ENCODE measurements at regions not wholly inside any gene's neighbourhood (a gene's known extent, or its start where the extent isn't known, plus 50 kb on each side); places are given as distances from the start of the nearest gene placed in this dataset.
"Not testable (repeated sequence)": the region's sequence is repeated elsewhere in the genome, so short reads cannot be mapped to it uniquely, and the experiment has no call there.

GRCh38 chr12:30301291-30301690 lies 394.4 kb downstream of the IPO8 start:
- TF ChIP-seq CTCF (IDR thresholded peaks at IDR 0.05; ENCODE audit: insufficient read depth, low read length, severe bottlenecking), result no peak
- H3K36me3 ChIP-seq (ENCODE audit: control insufficient read depth, insufficient read depth, low read length), result no peaks in the 10 kb centered on the region
- no peak overlapping the region for H3K4me3 ChIP-seq (ENCODE audit: low read depth, low read length)
- H3K27me3 ChIP-seq (ENCODE audit: control insufficient read depth, insufficient read depth, low read length), result no peaks in the 10 kb centered on the region
- DNase-seq (ENCODE audit: low read depth) (no peak), FAIRE-seq (no peak)

- no peak for FAIRE-seq
- no peak for TF ChIP-seq CTCF (IDR thresholded peaks at IDR 0.05; ENCODE audit: insufficient read depth, low read length, severe bottlenecking)
- Histone ChIP-seq H3K4me3 (ENCODE audit: low read depth, low read length) (no peak overlapping the region), H3K36me3 (ENCODE audit: control insufficient read depth, insufficient read depth, low read length) (no peaks in the 10 kb centered on the region), H3K27me3 (ENCODE audit: control insufficient read depth, insufficient read depth, low read length) (no peaks in the 10 kb centered on the region)
- no peak for DNase-seq (ENCODE audit: low read depth)
Measured at GRCh38 chr12:30296486-30296885, 399.2 kb downstream of the IPO8 start.

GRCh38 chr12:30286345-30286926 lies 409.2 kb downstream of the IPO8 start:
- peak; percentile 33 for TF ChIP-seq CTCF (IDR thresholded peaks at IDR 0.05; ENCODE audit: insufficient read depth, low read length, severe bottlenecking)
- Histone ChIP-seq H3K4me3 (ENCODE audit: low read depth, low read length) (no peak overlapping the region), H3K36me3 (ENCODE audit: control insufficient read depth, insufficient read depth, low read length) (no peaks in the 10 kb centered on the region), H3K27me3 (ENCODE audit: control insufficient read depth, insufficient read depth, low read length) (no peaks in the 10 kb centered on the region)
- FAIRE-seq, result no peak
- peak; percentile 55 for DNase-seq (ENCODE audit: low read depth)

- no peak for DNase-seq (ENCODE audit: low read depth)
- no peak for FAIRE-seq
- no peaks in the 10 kb centered on the region for H3K36me3 ChIP-seq (ENCODE audit: control insufficient read depth, insufficient read depth, low read length)
- no peaks in the 10 kb centered on the region for H3K27me3 ChIP-seq (ENCODE audit: control insufficient read depth, insufficient read depth, low read length)
- H3K4me3 ChIP-seq (ENCODE audit: low read depth, low read length), result no peak overlapping the region
- no peak for TF ChIP-seq CTCF (IDR thresholded peaks at IDR 0.05; ENCODE audit: insufficient read depth, low read length, severe bottlenecking)
Measured at GRCh38 chr12:30278401-30278800, 417.3 kb downstream of the IPO8 start.

- not testable (repeated sequence) for H3K4me3 ChIP-seq (ENCODE audit: low read depth, low read length); FAIRE-seq; H3K27me3 ChIP-seq (ENCODE audit: control insufficient read depth, insufficient read depth, low read length); H3K36me3 ChIP-seq (ENCODE audit: control insufficient read depth, insufficient read depth, low read length); DNase-seq (ENCODE audit: low read depth)
Measured at GRCh38 chr12:30272515-30272914, 423.2 kb downstream of the IPO8 start.

GRCh38 chr12:30269496-30269895 lies 426.2 kb downstream of the IPO8 start:
- TF ChIP-seq CTCF (IDR thresholded peaks at IDR 0.05; ENCODE audit: insufficient read depth, low read length, severe bottlenecking), result no peak
- FAIRE-seq (no peak), DNase-seq (ENCODE audit: low read depth) (no peak)
- Histone ChIP-seq H3K27me3 (ENCODE audit: control insufficient read depth, insufficient read depth, low read length) (no peaks in the 10 kb centered on the region), H3K36me3 (ENCODE audit: control insufficient read depth, insufficient read depth, low read length) (no peaks in the 10 kb centered on the region), H3K4me3 (ENCODE audit: low read depth, low read length) (no peak overlapping the region)
